Liver (tissue), 8 donors: ENCODE measurements at regions not wholly inside any gene's neighbourhood (a gene's known extent, or its start where the extent isn't known, plus 50 kb on each side); places are given as distances from the start of the nearest gene placed in this dataset.

Experiments used
- DNase-seq: peaks from one replicate; pipeline ENCODE4 v3.0.0-alpha.2; 2017; ENCODE audit warnings: low spot score
- H3K27ac ChIP-seq, 2 donors: one replicate each; pipeline ENCODE4 v1.7.0; 2013; ENCODE audit warnings: inconsistent platforms in 2 of 2, low read length in 2 of 2, control low read depth in 1 of 2, low read depth in 1 of 2, mild to moderate bottlenecking in 1 of 2
- H3K27me3 ChIP-seq, 4 donors: one replicate each; pipeline versions ENCODE4 v1.6.1 to v1.7.0; 2013; ENCODE audit warnings: low read length in 3 of 4, inconsistent platforms in 1 of 4, mild to moderate bottlenecking in 1 of 4, moderate library complexity in 1 of 4; ENCODE audit not compliant: control insufficient read depth in 4 of 4, insufficient read depth in 4 of 4
- H3K36me3 ChIP-seq, 4 donors: one replicate each; pipeline versions ENCODE4 v1.6.1 to v1.7.0; 2013; ENCODE audit warnings: low read length in 3 of 4, mild to moderate bottlenecking in 3 of 4, low read depth in 1 of 4, moderate library complexity in 1 of 4; ENCODE audit not compliant: control insufficient read depth in 4 of 4, insufficient read depth in 3 of 4
- H3K4me1 ChIP-seq, 4 donors: one replicate each; pipeline versions ENCODE4 v1.6.1 to v1.7.0; 2013; ENCODE audit warnings: low read length in 3 of 4, mild to moderate bottlenecking in 3 of 4, moderate library complexity in 1 of 4; ENCODE audit not compliant: control insufficient read depth in 4 of 4, insufficient read depth in 4 of 4
- H3K4me3 ChIP-seq, 3 donors: one replicate each; pipeline versions ENCODE4 v1.6.1 to v1.7.0; 2013; ENCODE audit warnings: low read length in 3 of 3, control low read depth in 1 of 3, low read depth in 1 of 3, mild to moderate bottlenecking in 1 of 3
- H3K9ac ChIP-seq, 2 donors: one replicate each; pipeline ENCODE4 v1.7.0; 2013; ENCODE audit warnings: low read length in 2 of 2, mild to moderate bottlenecking in 2 of 2, moderate library complexity in 2 of 2, control low read depth in 1 of 2, low read depth in 1 of 2
- H3K9me3 ChIP-seq, 4 donors: one replicate each; pipeline versions ENCODE4 v1.6.1 to v1.7.0; 2013; ENCODE audit warnings: low read length in 3 of 4; ENCODE audit not compliant: control insufficient read depth in 4 of 4
- EGR1 ChIP-seq, 2 donors: IDR thresholded peaks; 2 replicates each; pipeline ENCODE4 v1.6.1; 2016 to 2018; ENCODE audit warnings: antibody characterized with exemption in 2 of 2, low read depth in 2 of 2
- FOXA1 ChIP-seq: IDR thresholded peaks from 2 replicates; pipeline ENCODE4 v1.6.1; 2016; ENCODE audit warnings: antibody characterized with exemption
- FOXA2 ChIP-seq: IDR thresholded peaks from 2 replicates; pipeline ENCODE4 v1.6.1; 2016; ENCODE audit warnings: antibody characterized with exemption
- GABPA ChIP-seq, 2 donors: IDR thresholded peaks in 1 of 2; conservative IDR thresholded peaks in 1 of 2; 2 replicates each; pipeline ENCODE4 v1.6.1; 2016; ENCODE audit warnings: antibody characterized with exemption in 2 of 2, mild to moderate bottlenecking in 1 of 2, moderate library complexity in 1 of 2
- HNF4A ChIP-seq, 2 donors: conservative IDR thresholded peaks; 2 replicates each; pipeline ENCODE4 v1.6.1; 2016; ENCODE audit warnings: antibody characterized with exemption in 2 of 2, mild to moderate bottlenecking in 2 of 2
- HNF4G ChIP-seq: IDR thresholded peaks from 2 replicates; pipeline ENCODE4 v1.6.1; 2016; ENCODE audit warnings: antibody characterized with exemption
- JUND ChIP-seq, 2 donors: IDR thresholded peaks; 2 replicates each; pipeline ENCODE4 v1.6.1; 2016; ENCODE audit warnings: antibody characterized with exemption in 2 of 2
- NR2F2 ChIP-seq: IDR thresholded peaks from 2 replicates; pipeline ENCODE4 v1.6.1; 2016; ENCODE audit warnings: antibody characterized with exemption
- RAD21 ChIP-seq, 2 donors: IDR thresholded peaks; 2 replicates each; pipeline ENCODE4 v1.6.1; 2016; ENCODE audit warnings: antibody characterized with exemption in 2 of 2, mild to moderate bottlenecking in 2 of 2
- RXRA ChIP-seq, 2 donors: IDR thresholded peaks; 2 replicates each; pipeline ENCODE4 v1.6.1; 2017 to 2018; ENCODE audit warnings: antibody characterized with exemption in 2 of 2, mild to moderate bottlenecking in 1 of 2
- SP1 ChIP-seq: IDR thresholded peaks from 2 replicates; pipeline ENCODE4 v1.6.1; 2018; ENCODE audit warnings: antibody characterized with exemption, mild to moderate bottlenecking
- TAF1 ChIP-seq: conservative IDR thresholded peaks from 2 replicates; pipeline ENCODE4 v1.6.1; 2016; ENCODE audit warnings: antibody characterized with exemption, mild to moderate bottlenecking
- YY1 ChIP-seq: IDR thresholded peaks from 2 replicates; pipeline ENCODE4 v1.6.1; 2016; ENCODE audit warnings: antibody characterized with exemption, mild to moderate bottlenecking
- WGBS: extraction: QIAGEN DNeasy Blood & Tissue Kit; methylation state at CpG from one replicate; pipeline ENCODE4 v1.1.7; 2013; 5-methylcytosine and 5-hydroxymethylcytosine counted together
- TF ChIP-seq, protein P1 (sequence below): IDR thresholded peaks from 2 replicates; pipeline ENCODE4 v1.6.1; 2016; ENCODE audit warnings: antibody characterized with exemption
- TF ChIP-seq, protein P2 (sequence below): IDR thresholded peaks from 2 replicates; pipeline ENCODE4 v1.6.1; 2016; ENCODE audit warnings: antibody characterized with exemption
- TF ChIP-seq, protein P3 (sequence below): fragments of 150-350 bp; IDR thresholded peaks from 2 replicates; pipeline ENCODE4 v1.5.1; 2017; ENCODE audit warnings: improper control_type of control experiment, low read depth, low read length; ENCODE audit not compliant: missing input control
- TF ChIP-seq, protein P4 (sequence below): IDR thresholded peaks from 2 replicates; pipeline ENCODE4 v1.6.1; 2016; ENCODE audit warnings: antibody characterized with exemption
- TF ChIP-seq, protein P5 (sequence below): IDR thresholded peaks from 2 replicates; pipeline ENCODE4 v1.6.1; 2016; ENCODE audit warnings: antibody characterized with exemption, mild to moderate bottlenecking
- donor health status: healthy.
- donor health status: healthy.
- donor health status: healthy.
- donor health status: healthy.
- donor health status: healthy.

DNA sequence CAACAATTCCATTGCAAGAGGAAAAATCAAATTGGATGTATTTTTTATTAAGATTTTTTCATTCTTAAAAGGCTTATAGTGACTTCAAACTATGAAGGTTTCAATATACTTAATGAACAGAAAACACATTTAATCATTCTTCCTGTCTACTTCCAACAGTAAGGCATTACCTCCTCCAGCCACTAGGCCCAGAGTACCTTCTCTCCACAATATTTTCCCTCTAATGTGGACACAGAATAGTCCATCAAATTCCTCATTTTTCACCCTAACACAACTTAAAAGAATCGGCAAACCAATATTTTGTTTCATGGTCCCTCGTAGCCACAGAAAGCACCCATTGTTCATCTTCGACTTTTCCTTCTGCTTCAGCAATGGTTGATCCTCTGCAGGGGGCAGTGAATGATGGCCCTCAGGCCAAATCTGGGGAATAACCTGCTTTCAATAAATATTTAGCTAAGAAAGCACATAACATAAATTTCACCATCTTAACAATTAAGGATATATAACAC is 335.4 kb upstream of the ID4 start:
- Histone ChIP-seq H3K27ac (no peak overlapping the region), H3K9me3 (peaks cover 0 to 4% (median 2%) of the 10 kb centered on the region in 4 donors), H3K27me3 (no peaks in the 10 kb centered on the region), H3K9ac (no peak overlapping the region), H3K4me3 (no peak overlapping the region), H3K36me3 (no peaks in the 10 kb centered on the region), H3K4me1 (no peaks in the 10 kb centered on the region)
- TF ChIP-seq FOXA1: no peak
- TF ChIP-seq GABPA (IDR thresholded peaks at IDR 0.05 in 1 of 2, conservative IDR thresholded peaks at IDR 0.05 in 1 of 2): no peak
- no peak for TF ChIP-seq RXRA (IDR thresholded peaks at IDR 0.05)
- no peak for TF ChIP-seq YY1
- TF ChIP-seq EGR1 (IDR thresholded peaks at IDR 0.05; ENCODE audit: low read depth in 2 of 2): no peak
- no peak for TF ChIP-seq RAD21 (IDR thresholded peaks at IDR 0.05)
- no peak for TF ChIP-seq HNF4A (conservative IDR thresholded peaks at IDR 0.05)
- TF ChIP-seq NR2F2: no peak
- no peak for TF ChIP-seq JUND (IDR thresholded peaks at IDR 0.05)
- TF ChIP-seq, protein P1, sequence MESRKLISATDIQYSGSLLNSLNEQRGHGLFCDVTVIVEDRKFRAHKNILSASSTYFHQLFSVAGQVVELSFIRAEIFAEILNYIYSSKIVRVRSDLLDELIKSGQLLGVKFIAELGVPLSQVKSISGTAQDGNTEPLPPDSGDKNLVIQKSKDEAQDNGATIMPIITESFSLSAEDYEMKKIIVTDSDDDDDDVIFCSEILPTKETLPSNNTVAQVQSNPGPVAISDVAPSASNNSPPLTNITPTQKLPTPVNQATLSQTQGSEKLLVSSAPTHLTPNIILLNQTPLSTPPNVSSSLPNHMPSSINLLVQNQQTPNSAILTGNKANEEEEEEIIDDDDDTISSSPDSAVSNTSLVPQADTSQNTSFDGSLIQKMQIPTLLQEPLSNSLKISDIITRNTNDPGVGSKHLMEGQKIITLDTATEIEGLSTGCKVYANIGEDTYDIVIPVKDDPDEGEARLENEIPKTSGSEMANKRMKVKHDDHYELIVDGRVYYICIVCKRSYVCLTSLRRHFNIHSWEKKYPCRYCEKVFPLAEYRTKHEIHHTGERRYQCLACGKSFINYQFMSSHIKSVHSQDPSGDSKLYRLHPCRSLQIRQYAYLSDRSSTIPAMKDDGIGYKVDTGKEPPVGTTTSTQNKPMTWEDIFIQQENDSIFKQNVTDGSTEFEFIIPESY: no peak
- TF ChIP-seq, protein P2, sequence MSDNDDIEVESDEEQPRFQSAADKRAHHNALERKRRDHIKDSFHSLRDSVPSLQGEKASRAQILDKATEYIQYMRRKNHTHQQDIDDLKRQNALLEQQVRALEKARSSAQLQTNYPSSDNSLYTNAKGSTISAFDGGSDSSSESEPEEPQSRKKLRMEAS: no peak
- TF ChIP-seq, protein P3, sequence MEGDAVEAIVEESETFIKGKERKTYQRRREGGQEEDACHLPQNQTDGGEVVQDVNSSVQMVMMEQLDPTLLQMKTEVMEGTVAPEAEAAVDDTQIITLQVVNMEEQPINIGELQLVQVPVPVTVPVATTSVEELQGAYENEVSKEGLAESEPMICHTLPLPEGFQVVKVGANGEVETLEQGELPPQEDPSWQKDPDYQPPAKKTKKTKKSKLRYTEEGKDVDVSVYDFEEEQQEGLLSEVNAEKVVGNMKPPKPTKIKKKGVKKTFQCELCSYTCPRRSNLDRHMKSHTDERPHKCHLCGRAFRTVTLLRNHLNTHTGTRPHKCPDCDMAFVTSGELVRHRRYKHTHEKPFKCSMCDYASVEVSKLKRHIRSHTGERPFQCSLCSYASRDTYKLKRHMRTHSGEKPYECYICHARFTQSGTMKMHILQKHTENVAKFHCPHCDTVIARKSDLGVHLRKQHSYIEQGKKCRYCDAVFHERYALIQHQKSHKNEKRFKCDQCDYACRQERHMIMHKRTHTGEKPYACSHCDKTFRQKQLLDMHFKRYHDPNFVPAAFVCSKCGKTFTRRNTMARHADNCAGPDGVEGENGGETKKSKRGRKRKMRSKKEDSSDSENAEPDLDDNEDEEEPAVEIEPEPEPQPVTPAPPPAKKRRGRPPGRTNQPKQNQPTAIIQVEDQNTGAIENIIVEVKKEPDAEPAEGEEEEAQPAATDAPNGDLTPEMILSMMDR: no peak
- TF ChIP-seq TAF1: no peak
- TF ChIP-seq HNF4G: no peak
- TF ChIP-seq, protein P4, sequence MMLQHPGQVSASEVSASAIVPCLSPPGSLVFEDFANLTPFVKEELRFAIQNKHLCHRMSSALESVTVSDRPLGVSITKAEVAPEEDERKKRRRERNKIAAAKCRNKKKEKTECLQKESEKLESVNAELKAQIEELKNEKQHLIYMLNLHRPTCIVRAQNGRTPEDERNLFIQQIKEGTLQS: no peak
- TF ChIP-seq, protein P5, sequence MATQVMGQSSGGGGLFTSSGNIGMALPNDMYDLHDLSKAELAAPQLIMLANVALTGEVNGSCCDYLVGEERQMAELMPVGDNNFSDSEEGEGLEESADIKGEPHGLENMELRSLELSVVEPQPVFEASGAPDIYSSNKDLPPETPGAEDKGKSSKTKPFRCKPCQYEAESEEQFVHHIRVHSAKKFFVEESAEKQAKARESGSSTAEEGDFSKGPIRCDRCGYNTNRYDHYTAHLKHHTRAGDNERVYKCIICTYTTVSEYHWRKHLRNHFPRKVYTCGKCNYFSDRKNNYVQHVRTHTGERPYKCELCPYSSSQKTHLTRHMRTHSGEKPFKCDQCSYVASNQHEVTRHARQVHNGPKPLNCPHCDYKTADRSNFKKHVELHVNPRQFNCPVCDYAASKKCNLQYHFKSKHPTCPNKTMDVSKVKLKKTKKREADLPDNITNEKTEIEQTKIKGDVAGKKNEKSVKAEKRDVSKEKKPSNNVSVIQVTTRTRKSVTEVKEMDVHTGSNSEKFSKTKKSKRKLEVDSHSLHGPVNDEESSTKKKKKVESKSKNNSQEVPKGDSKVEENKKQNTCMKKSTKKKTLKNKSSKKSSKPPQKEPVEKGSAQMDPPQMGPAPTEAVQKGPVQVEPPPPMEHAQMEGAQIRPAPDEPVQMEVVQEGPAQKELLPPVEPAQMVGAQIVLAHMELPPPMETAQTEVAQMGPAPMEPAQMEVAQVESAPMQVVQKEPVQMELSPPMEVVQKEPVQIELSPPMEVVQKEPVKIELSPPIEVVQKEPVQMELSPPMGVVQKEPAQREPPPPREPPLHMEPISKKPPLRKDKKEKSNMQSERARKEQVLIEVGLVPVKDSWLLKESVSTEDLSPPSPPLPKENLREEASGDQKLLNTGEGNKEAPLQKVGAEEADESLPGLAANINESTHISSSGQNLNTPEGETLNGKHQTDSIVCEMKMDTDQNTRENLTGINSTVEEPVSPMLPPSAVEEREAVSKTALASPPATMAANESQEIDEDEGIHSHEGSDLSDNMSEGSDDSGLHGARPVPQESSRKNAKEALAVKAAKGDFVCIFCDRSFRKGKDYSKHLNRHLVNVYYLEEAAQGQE: no peak
- no peak for TF ChIP-seq SP1
- no peak for TF ChIP-seq FOXA2
- no peak for DNase-seq
- WGBS: 89% methylated on average over 3 of the region's 3 CpGs
